WTC11 (cell line): ENCODE measurements at regions not wholly inside any gene's neighbourhood (a gene's known extent, or its start where the extent isn't known, plus 50 kb on each side); places are given as distances from the start of the nearest gene placed in this dataset.

ENCODE experiments used
- ATF2 ChIP-seq: sonication (generic); formaldehyde crosslinking; IDR thresholded peaks from 2 replicates; pipeline ENCODE4 v1.8.1; 2022; ENCODE audit warnings: low read depth, missing genetic modification reagents, borderline replicate concordance
- CREB1 ChIP-seq: sonication (generic); formaldehyde crosslinking; IDR thresholded peaks from 2 replicates; pipeline ENCODE4 v1.8.0; 2023; ENCODE audit warnings: mild to moderate bottlenecking, missing genetic modification reagents
- CREM ChIP-seq: sonication (generic); formaldehyde crosslinking; IDR thresholded peaks from 2 replicates; pipeline ENCODE4 v1.8.1; 2022; ENCODE audit warnings: mild to moderate bottlenecking, missing genetic modification reagents, moderate library complexity
- CTCF ChIP-seq: fragments of 200-600 bp; IDR thresholded peaks from 2 replicates; pipeline ENCODE4 v1.8.0; 2022; ENCODE audit warnings: antibody characterized with exemption
- FOXK1 ChIP-seq: sonication (generic); formaldehyde crosslinking; IDR thresholded peaks from 2 replicates; pipeline ENCODE4 v1.8.0; 2022; ENCODE audit warnings: mild to moderate bottlenecking, moderate library complexity, missing genetic modification reagents
- GABPB1 ChIP-seq: sonication (generic); formaldehyde crosslinking; IDR thresholded peaks from 2 replicates; pipeline ENCODE4 v1.8.1; 2023; ENCODE audit warnings: mild to moderate bottlenecking, missing genetic modification reagents
- MAX ChIP-seq: sonication (generic); formaldehyde crosslinking; IDR thresholded peaks from 2 replicates; pipeline ENCODE4 v1.8.0; 2022; ENCODE audit warnings: mild to moderate bottlenecking, missing genetic modification reagents
- TEAD4 ChIP-seq: sonication (generic); formaldehyde crosslinking; IDR thresholded peaks from 2 replicates; pipeline ENCODE4 v1.8.0; 2022; ENCODE audit warnings: mild to moderate bottlenecking, missing genetic modification reagents

GRCh38 chr2:153408710-153409385 is 69.7 kb downstream of the RPRM start:
- no peak for TF ChIP-seq CTCF
- no peak for TF ChIP-seq CREM
- TF ChIP-seq GABPB1 (CRISPR knock-in tag), result no peak
- no peak for TF ChIP-seq TEAD4
- TF ChIP-seq CREB1 (CRISPR knock-in tag), result no peak
- no peak for TF ChIP-seq FOXK1 (CRISPR knock-in tag)
- no peak for TF ChIP-seq MAX (CRISPR knock-in tag)
- no peak for TF ChIP-seq ATF2 (CRISPR knock-in tag)
